Tibial nerve (tissue), 4 donors: ENCODE measurements at regions not wholly inside any gene's neighbourhood (a gene's known extent, or its start where the extent isn't known, plus 50 kb on each side); places are given as distances from the start of the nearest gene placed in this dataset.

Experiments
- DNase-seq, 2 donors: peaks; one replicate each; pipeline ENCODE4 v3.0.0-alpha.2; 2019; ENCODE audit warnings: low spot score in 2 of 2
- H3K27ac ChIP-seq, 4 donors: fragments of 200-600 bp; sonication (generic) in 3 of 4; one replicate each; pipeline ENCODE4 v1.5.1; 2017 to 2019; ENCODE audit warnings: mild to moderate bottlenecking in 1 of 4
- H3K27me3 ChIP-seq, 2 donors: fragments of 200-600 bp; sonication (generic) in 1 of 2; one replicate each; pipeline versions ENCODE4 v1.5.1 to v1.6.0; 2017 to 2019
- H3K36me3 ChIP-seq, 3 donors: fragments of 200-600 bp; sonication (generic); one replicate each; pipeline ENCODE4 v1.5.1; 2018 to 2019
- H3K4me1 ChIP-seq, 4 donors: fragments of 200-600 bp; sonication (generic) in 3 of 4; one replicate each; pipeline ENCODE4 v1.5.1; 2017 to 2019
- H3K4me3 ChIP-seq, 4 donors: fragments of 200-600 bp; sonication (generic) in 3 of 4; one replicate each; pipeline ENCODE4 v1.5.1; 2017 to 2019; ENCODE audit warnings: mild to moderate bottlenecking in 1 of 4, moderate library complexity in 1 of 4
- H3K9me3 ChIP-seq, 4 donors: fragments of 200-600 bp; sonication (generic) in 3 of 4; one replicate each; pipeline ENCODE4 v1.5.1; 2017 to 2019
- EP300 ChIP-seq, 2 donors: sonication (generic); formaldehyde crosslinking; IDR thresholded peaks; one replicate each; pipeline ENCODE4 v1.6.1; 2017; ENCODE audit warnings: antibody characterized with exemption in 2 of 2, mild to moderate bottlenecking in 1 of 2
- POLR2A ChIP-seq, 2 donors: fragments of 450-650 bp; IDR thresholded peaks; one replicate each; pipeline ENCODE4 v1.6.1; 2017; ENCODE audit warnings: antibody characterized with exemption in 2 of 2, mild to moderate bottlenecking in 2 of 2, moderate library complexity in 2 of 2
- WGBS, 2 donors: methylation state at CpG; one replicate each; pipeline ENCODE4 v1.1.5; 2018; 5-methylcytosine and 5-hydroxymethylcytosine counted together
- TF ChIP-seq, protein P1 (sequence below), 5 experiments: fragments of 200-600 bp in 3 of 5; fragments of 450-650 bp in 2 of 5; sonication (generic) in 3 of 5; IDR thresholded peaks; one replicate each; pipeline ENCODE4 v1.5.1; 2016 to 2019; ENCODE audit warnings: antibody characterized with exemption in 5 of 5, mild to moderate bottlenecking in 3 of 5, moderate library complexity in 2 of 5

DNA sequence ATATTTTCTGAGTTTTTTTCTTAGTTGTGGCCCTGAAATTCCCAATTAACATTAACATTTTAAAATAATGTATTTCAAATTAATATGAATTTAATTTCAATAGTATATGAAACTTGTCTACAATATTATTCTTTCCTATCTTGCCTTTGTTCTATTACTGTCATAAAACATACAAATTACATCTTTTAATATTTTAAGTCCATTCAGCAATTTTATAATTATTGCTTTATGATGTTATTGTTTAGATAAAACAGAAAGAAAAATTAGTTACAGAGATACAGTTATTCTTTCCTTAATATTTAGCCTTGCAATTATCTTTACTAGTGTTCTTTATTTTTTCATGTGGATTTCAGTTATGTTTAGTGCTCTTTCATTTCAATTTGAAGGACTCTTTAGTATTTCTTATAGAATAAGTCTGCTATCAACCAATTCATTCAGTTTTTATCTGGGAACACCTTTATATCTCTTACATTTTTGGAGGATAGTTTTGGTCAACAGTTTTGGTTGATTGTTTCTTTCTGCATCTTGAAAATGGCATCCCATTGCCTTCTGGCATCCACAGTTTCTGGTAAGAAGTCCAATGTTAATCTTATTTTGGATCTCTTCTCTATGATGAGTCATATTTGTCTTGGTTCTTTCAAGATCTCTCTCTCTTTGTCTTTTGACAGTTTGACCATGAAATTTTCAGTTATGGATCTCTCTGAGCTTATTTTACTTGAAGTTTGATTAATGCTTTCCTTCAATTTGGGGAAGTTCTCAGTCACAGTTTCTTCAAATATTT lies 76.9 kb upstream of the CHST9 start:
- TF ChIP-seq, protein P1, sequence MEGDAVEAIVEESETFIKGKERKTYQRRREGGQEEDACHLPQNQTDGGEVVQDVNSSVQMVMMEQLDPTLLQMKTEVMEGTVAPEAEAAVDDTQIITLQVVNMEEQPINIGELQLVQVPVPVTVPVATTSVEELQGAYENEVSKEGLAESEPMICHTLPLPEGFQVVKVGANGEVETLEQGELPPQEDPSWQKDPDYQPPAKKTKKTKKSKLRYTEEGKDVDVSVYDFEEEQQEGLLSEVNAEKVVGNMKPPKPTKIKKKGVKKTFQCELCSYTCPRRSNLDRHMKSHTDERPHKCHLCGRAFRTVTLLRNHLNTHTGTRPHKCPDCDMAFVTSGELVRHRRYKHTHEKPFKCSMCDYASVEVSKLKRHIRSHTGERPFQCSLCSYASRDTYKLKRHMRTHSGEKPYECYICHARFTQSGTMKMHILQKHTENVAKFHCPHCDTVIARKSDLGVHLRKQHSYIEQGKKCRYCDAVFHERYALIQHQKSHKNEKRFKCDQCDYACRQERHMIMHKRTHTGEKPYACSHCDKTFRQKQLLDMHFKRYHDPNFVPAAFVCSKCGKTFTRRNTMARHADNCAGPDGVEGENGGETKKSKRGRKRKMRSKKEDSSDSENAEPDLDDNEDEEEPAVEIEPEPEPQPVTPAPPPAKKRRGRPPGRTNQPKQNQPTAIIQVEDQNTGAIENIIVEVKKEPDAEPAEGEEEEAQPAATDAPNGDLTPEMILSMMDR (IDR thresholded peaks at IDR 0.05): no peak
- TF ChIP-seq EP300 (IDR thresholded peaks at IDR 0.05) (no peak), POLR2A (IDR thresholded peaks at IDR 0.05) (no peak)
- Histone ChIP-seq H3K9me3 (peaks cover 0 to 27% (median 1%) of the 10 kb centered on the region in 4 donors), H3K27ac (no peak overlapping the region), H3K27me3 (no peaks in the 10 kb centered on the region), H3K4me3 (no peak overlapping the region), H3K36me3 (no peaks in the 10 kb centered on the region), H3K4me1 (no peaks in the 10 kb centered on the region)
- DNase-seq: no peak

- no peaks in the 10 kb centered on the region for H3K36me3 ChIP-seq
- no peak overlapping the region for H3K4me3 ChIP-seq
- H3K9me3 ChIP-seq: no peaks in the 10 kb centered on the region
- DNase-seq: no peak
- TF ChIP-seq, protein P1 (IDR thresholded peaks at IDR 0.05): no peak
- TF ChIP-seq POLR2A (IDR thresholded peaks at IDR 0.05): no peak
- TF ChIP-seq EP300 (IDR thresholded peaks at IDR 0.05): no peak
- no peaks in the 10 kb centered on the region for H3K4me1 ChIP-seq
- 62 to 84% methylated on average over 1 of the region's 1 CpG for WGBS, 2 donors
- H3K27ac ChIP-seq: no peak overlapping the region
- H3K27me3 ChIP-seq: no peaks in the 10 kb centered on the region
These were observed 68.5 kb upstream of the CHST9 start for GRCh38 chr18:27253571-27253970.

DNA sequence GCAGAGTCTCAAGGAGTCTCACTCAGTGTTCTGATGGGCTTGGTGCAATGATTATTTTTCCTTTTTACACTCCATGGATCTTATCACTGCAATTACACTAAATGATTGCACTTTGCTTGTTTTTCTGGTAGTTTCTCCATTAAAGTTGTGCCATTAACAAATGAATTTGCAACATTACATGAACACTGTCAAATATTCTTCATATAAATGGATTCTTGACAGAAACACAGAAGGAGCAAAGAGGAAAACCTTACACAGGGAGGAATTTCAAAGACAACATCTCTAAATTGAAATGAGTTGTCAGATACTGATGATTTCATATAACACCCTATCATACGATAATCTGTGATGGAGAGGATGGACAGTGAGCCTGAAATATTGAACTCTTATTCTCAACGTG lies 65.4 kb upstream of the CHST9 start:
- WGBS, 2 donors: 89 to 91% methylated on average over 2 of the region's 2 CpGs
- H3K4me1 ChIP-seq: no peaks in the 10 kb centered on the region

DNA sequence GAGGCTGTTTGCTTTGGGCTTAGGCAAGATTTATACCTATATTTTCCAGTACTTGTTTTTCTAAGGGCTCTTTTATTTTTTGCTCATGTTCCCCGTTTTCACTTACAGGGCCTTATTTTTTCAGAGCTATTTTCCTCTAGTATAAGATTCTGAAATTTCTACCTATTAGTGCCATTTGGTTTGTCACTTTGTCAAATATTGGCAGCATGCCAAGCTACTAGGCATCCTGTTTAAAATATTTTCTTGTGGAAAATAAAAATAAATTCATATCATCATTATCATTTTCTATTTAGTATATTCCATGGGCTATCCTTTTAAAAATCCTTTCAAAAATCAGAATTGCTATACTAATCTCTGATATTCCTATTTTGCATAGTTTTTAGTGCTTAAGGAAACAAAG lies 64.8 kb upstream of the CHST9 start:
- Histone ChIP-seq H3K9me3 (no peaks in the 10 kb centered on the region), H3K4me1 (no peaks in the 10 kb centered on the region), H3K27me3 (no peaks in the 10 kb centered on the region), H3K36me3 (no peaks in the 10 kb centered on the region), H3K27ac (no peak overlapping the region), H3K4me3 (no peak overlapping the region)
- DNase-seq: no peak
- TF ChIP-seq EP300 (IDR thresholded peaks at IDR 0.05) (no peak), POLR2A (IDR thresholded peaks at IDR 0.05) (no peak)
- TF ChIP-seq, protein P1 (IDR thresholded peaks at IDR 0.05): no peak
- 63 to 64% methylated on average over 1 of the region's 1 CpG for WGBS, 2 donors

More for the DNA sequence above, 65.4 kb upstream of the CHST9 start:
- H3K36me3 ChIP-seq: no peaks in the 10 kb centered on the region
- no peaks in the 10 kb centered on the region for H3K27me3 ChIP-seq
- no peak for TF ChIP-seq POLR2A (IDR thresholded peaks at IDR 0.05)
- TF ChIP-seq, protein P1 (IDR thresholded peaks at IDR 0.05): no peak
- TF ChIP-seq EP300 (IDR thresholded peaks at IDR 0.05): no peak
- no peak overlapping the region for H3K4me3 ChIP-seq
- H3K9me3 ChIP-seq: no peaks in the 10 kb centered on the region
- no peak overlapping the region for H3K27ac ChIP-seq
- DNase-seq: no peak

DNA sequence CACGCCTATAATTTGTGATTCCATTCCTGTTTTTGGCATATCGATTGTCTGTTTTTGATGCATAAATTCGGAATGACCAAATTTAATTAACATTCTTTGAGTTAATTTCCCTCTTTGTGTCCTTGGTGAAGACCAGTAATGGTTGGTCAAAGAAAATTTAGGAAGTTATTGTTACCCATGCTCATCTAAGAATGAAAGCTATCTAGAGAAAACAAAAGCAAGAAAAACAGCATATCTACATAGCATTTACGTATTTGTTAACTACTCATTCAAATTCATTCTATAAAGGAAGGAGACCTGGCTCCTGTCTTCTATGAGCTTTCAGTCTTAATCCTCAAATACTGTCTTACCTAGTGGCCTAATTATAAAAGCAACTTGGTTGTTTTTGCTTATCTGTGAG lies 59.2 kb upstream of the CHST9 start:
- Histone ChIP-seq H3K36me3 (no peaks in the 10 kb centered on the region), H3K27me3 (no peaks in the 10 kb centered on the region), H3K4me1 (no peaks in the 10 kb centered on the region), H3K9me3 (no peaks in the 10 kb centered on the region), H3K27ac (no peak overlapping the region), H3K4me3 (no peak overlapping the region)
- TF ChIP-seq, protein P1 (IDR thresholded peaks at IDR 0.05): no peak
- TF ChIP-seq POLR2A (IDR thresholded peaks at IDR 0.05) (no peak), EP300 (IDR thresholded peaks at IDR 0.05) (no peak)
- WGBS, 2 donors: 86 to 89% methylated on average over 4 of the region's 4 CpGs
- DNase-seq: no peak
